ENCODE measurements at regions not wholly inside any gene's neighbourhood (a gene's known extent, or its start where the extent isn't known, plus 50 kb on each side); places are given as distances from the start of the nearest gene placed in this dataset.

DNA sequence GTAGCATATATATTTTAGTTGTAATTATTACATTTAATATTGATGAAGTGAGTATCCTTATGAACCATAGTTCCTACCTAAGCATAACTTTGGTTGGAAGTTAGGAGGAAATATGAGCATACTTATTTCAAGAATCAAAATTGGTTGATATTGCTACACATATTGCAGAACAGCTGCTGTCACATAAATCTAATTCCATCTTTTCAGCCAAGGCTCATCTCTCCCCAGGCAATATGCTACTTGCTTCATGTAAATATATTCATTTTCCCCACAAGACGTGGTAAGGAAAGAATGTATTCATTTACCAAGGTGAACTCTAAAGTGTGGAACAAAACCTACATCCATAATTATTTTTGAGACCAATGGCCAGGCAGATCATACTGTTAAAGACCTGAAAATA lies 62.5 kb upstream of the HIF1A start:
- H3K4me3 ChIP-seq (ENCODE audit: low read length in 2 of 2): no peak overlapping the region
- H3K4me1 ChIP-seq (ENCODE audit: control insufficient read depth in 2 of 2, insufficient read depth in 2 of 2, low read length in 2 of 2): no peaks in the 10 kb centered on the region
- H3K9me3 ChIP-seq (ENCODE audit: control insufficient read depth in 2 of 2, insufficient read depth in 1 of 2, low read length in 1 of 2): no peaks in the 10 kb centered on the region
- no peaks in the 10 kb centered on the region for H3K27me3 ChIP-seq (ENCODE audit: control insufficient read depth in 2 of 2, insufficient read depth in 1 of 2, low read length in 1 of 2)
- H3K27ac ChIP-seq (ENCODE audit: low read depth in 1 of 2, low read length in 1 of 2): no peak overlapping the region
- DNase-seq (ENCODE audit: low read depth in 6 of 9, low spot score in 9 of 9): no peak
- H3K36me3 ChIP-seq (ENCODE audit: control insufficient read depth in 2 of 2, insufficient read depth in 2 of 2, low read length in 1 of 2): no peaks in the 10 kb centered on the region
- WGBS: 97% methylated on average over 1 of the region's 1 CpG

DNA sequence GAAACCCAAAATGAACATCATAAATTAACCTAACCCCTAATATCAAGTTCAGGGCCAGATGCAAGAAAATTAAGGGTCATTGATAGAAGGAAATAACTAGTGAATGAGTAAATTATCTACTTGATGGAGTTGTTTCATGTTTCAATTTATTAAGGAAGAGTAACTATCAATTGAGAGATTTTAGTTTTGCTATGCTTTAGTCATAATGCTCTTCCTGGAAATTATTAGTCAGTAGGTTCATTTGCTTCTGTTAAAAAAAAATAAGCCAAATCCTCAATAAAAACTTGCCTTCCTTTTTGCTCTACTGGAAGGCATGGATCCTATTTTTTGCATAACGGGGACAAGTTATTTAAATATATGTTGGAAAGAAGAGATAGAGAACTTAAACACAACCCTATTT lies 59.0 kb upstream of the HIF1A start:
- no peak overlapping the region for H3K4me3 ChIP-seq (ENCODE audit: low read length in 2 of 2)
- WGBS: 97% methylated on average over 1 of the region's 1 CpG

GRCh38 chr14:61636779-61637178 lies 58.5 kb upstream of the HIF1A start:
- WGBS: 97% methylated on average over 3 of the region's 3 CpGs
- no peaks in the 10 kb centered on the region for H3K27me3 ChIP-seq (ENCODE audit: control insufficient read depth in 2 of 2, insufficient read depth in 1 of 2, low read length in 1 of 2)
- no peak overlapping the region for H3K27ac ChIP-seq (ENCODE audit: low read depth in 1 of 2, low read length in 1 of 2)
- DNase-seq (ENCODE audit: low read depth in 6 of 9, low spot score in 9 of 9): no peak
- H3K9me3 ChIP-seq (ENCODE audit: control insufficient read depth in 2 of 2, insufficient read depth in 1 of 2, low read length in 1 of 2): no peaks in the 10 kb centered on the region
- H3K4me3 ChIP-seq (ENCODE audit: low read length in 2 of 2): no peak overlapping the region
- no peaks in the 10 kb centered on the region for H3K4me1 ChIP-seq (ENCODE audit: control insufficient read depth in 2 of 2, insufficient read depth in 2 of 2, low read length in 2 of 2)
- H3K36me3 ChIP-seq (ENCODE audit: control insufficient read depth in 2 of 2, insufficient read depth in 2 of 2, low read length in 1 of 2): no peaks in the 10 kb centered on the region

More for the DNA sequence above, 59.0 kb upstream of the HIF1A start:
- Histone ChIP-seq H3K27me3 (ENCODE audit: control insufficient read depth in 2 of 2, insufficient read depth in 1 of 2, low read length in 1 of 2) (no peaks in the 10 kb centered on the region), H3K9me3 (ENCODE audit: control insufficient read depth in 2 of 2, insufficient read depth in 1 of 2, low read length in 1 of 2) (no peaks in the 10 kb centered on the region), H3K4me1 (ENCODE audit: control insufficient read depth in 2 of 2, insufficient read depth in 2 of 2, low read length in 2 of 2) (no peaks in the 10 kb centered on the region), H3K36me3 (ENCODE audit: control insufficient read depth in 2 of 2, insufficient read depth in 2 of 2, low read length in 1 of 2) (no peaks in the 10 kb centered on the region), H3K27ac (ENCODE audit: low read depth in 1 of 2, low read length in 1 of 2) (no peak overlapping the region)
- DNase-seq (ENCODE audit: low read depth in 6 of 9, low spot score in 9 of 9): no peak

DNA sequence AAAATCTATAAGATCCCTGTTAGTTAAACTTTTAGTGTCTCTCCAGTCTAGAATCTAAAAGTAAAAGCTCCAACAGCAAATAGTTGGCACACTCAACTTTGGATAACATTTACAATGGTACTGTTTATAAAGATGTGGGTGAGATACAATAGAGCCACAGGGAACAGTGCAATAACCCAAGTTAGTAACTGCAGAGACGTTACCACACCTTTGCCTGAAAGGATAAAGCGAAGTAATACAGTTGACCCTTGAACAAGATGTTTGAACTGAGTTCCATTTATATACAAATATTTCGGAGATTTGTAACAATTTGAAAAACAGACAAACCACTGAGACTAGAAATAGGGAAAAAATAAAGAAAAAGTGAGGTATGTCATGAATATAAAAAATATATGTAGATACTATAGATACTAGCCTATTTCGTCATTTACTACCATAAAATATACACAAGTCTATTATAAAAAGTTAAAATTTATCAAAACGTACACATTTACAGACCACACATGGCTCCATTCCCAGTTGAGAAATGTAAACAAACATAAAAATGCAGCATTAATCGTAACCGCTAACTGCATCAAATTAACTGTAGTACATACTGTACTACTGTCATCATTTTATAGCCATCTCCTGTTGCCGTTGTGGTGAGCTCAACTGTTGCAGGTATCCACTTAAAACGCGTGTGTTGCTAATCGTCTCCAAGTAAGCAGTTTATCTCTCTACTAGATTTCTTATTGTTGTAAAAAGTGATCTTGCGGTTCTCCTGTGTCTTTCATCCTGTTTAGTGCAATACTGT lies 56.5 kb upstream of the HIF1A start:
- H3K36me3 ChIP-seq (ENCODE audit: control insufficient read depth in 2 of 2, insufficient read depth in 2 of 2, low read length in 1 of 2): no peaks in the 10 kb centered on the region
- H3K27me3 ChIP-seq (ENCODE audit: control insufficient read depth in 2 of 2, insufficient read depth in 1 of 2, low read length in 1 of 2): no peaks in the 10 kb centered on the region
- no peak for DNase-seq (ENCODE audit: low read depth in 6 of 9, low spot score in 9 of 9)
- no peaks in the 10 kb centered on the region for H3K9me3 ChIP-seq (ENCODE audit: control insufficient read depth in 2 of 2, insufficient read depth in 1 of 2, low read length in 1 of 2)
- 98% methylated on average over 12 of the region's 12 CpGs for WGBS
- no peak overlapping the region for H3K27ac ChIP-seq (ENCODE audit: low read depth in 1 of 2, low read length in 1 of 2)
- H3K4me3 ChIP-seq (ENCODE audit: low read length in 2 of 2): no peak overlapping the region
- no peaks in the 10 kb centered on the region for H3K4me1 ChIP-seq (ENCODE audit: control insufficient read depth in 2 of 2, insufficient read depth in 2 of 2, low read length in 2 of 2)

GRCh38 chr14:61640158-61641136 lies 54.9 kb upstream of the HIF1A start:
- H3K9me3 ChIP-seq (ENCODE audit: control insufficient read depth in 2 of 2, insufficient read depth in 1 of 2, low read length in 1 of 2): no peaks in the 10 kb centered on the region
- no peak for DNase-seq (ENCODE audit: low read depth in 6 of 9, low spot score in 9 of 9)
- H3K27me3 ChIP-seq (ENCODE audit: control insufficient read depth in 2 of 2, insufficient read depth in 1 of 2, low read length in 1 of 2): no peaks in the 10 kb centered on the region
- H3K4me1 ChIP-seq (ENCODE audit: control insufficient read depth in 2 of 2, insufficient read depth in 2 of 2, low read length in 2 of 2): no peaks in the 10 kb centered on the region
- WGBS: 94% methylated on average over 14 of the region's 14 CpGs
- H3K36me3 ChIP-seq (ENCODE audit: control insufficient read depth in 2 of 2, insufficient read depth in 2 of 2, low read length in 1 of 2): no peaks in the 10 kb centered on the region
- H3K27ac ChIP-seq (ENCODE audit: low read depth in 1 of 2, low read length in 1 of 2): no peak overlapping the region
- H3K4me3 ChIP-seq (ENCODE audit: low read length in 2 of 2): no peak overlapping the region

DNA sequence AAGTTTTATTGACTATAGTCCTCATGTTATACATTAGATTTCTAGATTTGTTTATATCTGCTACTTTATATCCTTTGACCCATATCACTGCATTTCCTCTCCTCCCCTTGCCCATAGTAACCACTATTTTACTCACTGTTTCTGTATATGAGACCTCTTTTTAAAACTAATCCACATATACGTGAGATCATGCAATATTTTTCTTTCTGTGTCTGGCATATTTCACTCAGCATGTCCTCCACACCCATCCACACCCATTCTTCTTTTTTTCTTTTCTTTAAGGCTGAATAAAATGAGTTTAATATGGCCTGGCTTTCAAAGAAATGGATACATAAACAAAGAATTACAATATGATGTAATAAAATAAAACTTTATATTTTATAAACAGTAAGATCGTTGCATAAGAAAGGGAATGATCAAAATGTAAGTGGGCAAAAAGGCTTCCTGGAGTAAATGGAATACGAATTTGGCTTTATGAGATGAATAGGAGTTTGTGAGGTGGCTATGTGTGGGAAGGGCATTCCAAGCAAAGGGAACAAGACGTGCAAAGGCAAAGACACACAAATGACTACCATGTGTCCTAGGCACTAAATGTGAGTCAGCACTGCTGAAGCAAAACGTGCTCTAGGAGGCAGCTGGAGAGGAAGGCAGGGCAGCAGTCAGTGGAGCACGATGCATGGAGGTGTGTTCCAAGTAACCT lies 53.2 kb upstream of the HIF1A start:
- H3K4me3 ChIP-seq (ENCODE audit: low read length in 2 of 2): no peak overlapping the region
- no peak overlapping the region for H3K27ac ChIP-seq (ENCODE audit: low read depth in 1 of 2, low read length in 1 of 2)
- no peaks in the 10 kb centered on the region for H3K36me3 ChIP-seq (ENCODE audit: control insufficient read depth in 2 of 2, insufficient read depth in 2 of 2, low read length in 1 of 2)
- no peaks in the 10 kb centered on the region for H3K9me3 ChIP-seq (ENCODE audit: control insufficient read depth in 2 of 2, insufficient read depth in 1 of 2, low read length in 1 of 2)
- WGBS: 93% methylated on average over 6 of the region's 6 CpGs
- no peak for DNase-seq (ENCODE audit: low read depth in 6 of 9, low spot score in 9 of 9)
- no peaks in the 10 kb centered on the region for H3K27me3 ChIP-seq (ENCODE audit: control insufficient read depth in 2 of 2, insufficient read depth in 1 of 2, low read length in 1 of 2)
- no peaks in the 10 kb centered on the region for H3K4me1 ChIP-seq (ENCODE audit: control insufficient read depth in 2 of 2, insufficient read depth in 2 of 2, low read length in 2 of 2)

- H3K9me3 ChIP-seq (ENCODE audit: control insufficient read depth in 2 of 2, insufficient read depth in 1 of 2, low read length in 1 of 2): no peaks in the 10 kb centered on the region
- DNase-seq (ENCODE audit: low read depth in 6 of 9, low spot score in 9 of 9): no peak
- H3K4me3 ChIP-seq (ENCODE audit: low read length in 2 of 2): no peak overlapping the region
- H3K27ac ChIP-seq (ENCODE audit: low read depth in 1 of 2, low read length in 1 of 2): no peak overlapping the region
- H3K27me3 ChIP-seq (ENCODE audit: control insufficient read depth in 2 of 2, insufficient read depth in 1 of 2, low read length in 1 of 2): no peaks in the 10 kb centered on the region
- no peaks in the 10 kb centered on the region for H3K36me3 ChIP-seq (ENCODE audit: control insufficient read depth in 2 of 2, insufficient read depth in 2 of 2, low read length in 1 of 2)
- 98% methylated on average over 4 of the region's 4 CpGs for WGBS
- H3K4me1 ChIP-seq (ENCODE audit: control insufficient read depth in 2 of 2, insufficient read depth in 2 of 2, low read length in 2 of 2): no peaks in the 10 kb centered on the region
These were observed 52.7 kb upstream of the HIF1A start for GRCh38 chr14:61642614-61642982.

DNA sequence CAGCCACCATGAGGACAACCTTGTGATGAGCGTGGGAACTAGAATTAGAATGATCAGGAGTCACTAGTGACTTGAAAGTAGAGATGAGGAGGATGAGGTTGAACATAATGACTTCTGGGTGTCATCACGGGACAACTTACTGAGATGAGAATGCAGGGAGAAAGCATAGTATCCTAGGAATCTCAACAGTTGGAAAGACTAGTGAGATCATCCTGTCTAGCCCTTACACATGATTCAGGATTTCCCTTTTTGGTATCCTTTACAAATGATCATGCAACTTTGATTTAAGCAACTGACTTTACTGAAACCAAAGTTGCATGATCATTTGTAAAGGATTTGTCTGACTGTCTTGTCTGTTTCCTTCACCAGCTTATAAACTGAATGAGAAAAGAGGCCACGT lies 51.8 kb upstream of the HIF1A start:
- 94% methylated on average over 3 of the region's 3 CpGs for WGBS
- H3K9me3 ChIP-seq (ENCODE audit: control insufficient read depth in 2 of 2, insufficient read depth in 1 of 2, low read length in 1 of 2): no peaks in the 10 kb centered on the region
- H3K27me3 ChIP-seq (ENCODE audit: control insufficient read depth in 2 of 2, insufficient read depth in 1 of 2, low read length in 1 of 2): no peaks in the 10 kb centered on the region
- no peaks in the 10 kb centered on the region for H3K36me3 ChIP-seq (ENCODE audit: control insufficient read depth in 2 of 2, insufficient read depth in 2 of 2, low read length in 1 of 2)
- no peak overlapping the region for H3K4me3 ChIP-seq (ENCODE audit: low read length in 2 of 2)
- H3K27ac ChIP-seq (ENCODE audit: low read depth in 1 of 2, low read length in 1 of 2): no peak overlapping the region
- DNase-seq (ENCODE audit: low read depth in 6 of 9, low spot score in 9 of 9): no peak
- peaks cover 0 to under 1% of the 10 kb centered on the region in 2 donors for H3K4me1 ChIP-seq (ENCODE audit: control insufficient read depth in 2 of 2, insufficient read depth in 2 of 2, low read length in 2 of 2)

GRCh38 chr14:61644175-61644574 lies 51.1 kb upstream of the HIF1A start:
- Histone ChIP-seq H3K36me3 (ENCODE audit: control insufficient read depth in 2 of 2, insufficient read depth in 2 of 2, low read length in 1 of 2) (no peaks in the 10 kb centered on the region), H3K4me1 (ENCODE audit: control insufficient read depth in 2 of 2, insufficient read depth in 2 of 2, low read length in 2 of 2) (peaks cover 0 to 6% of the 10 kb centered on the region in 2 donors), H3K4me3 (ENCODE audit: low read length in 2 of 2) (no peak overlapping the region), H3K27ac (ENCODE audit: low read depth in 1 of 2, low read length in 1 of 2) (no peak overlapping the region), H3K9me3 (ENCODE audit: control insufficient read depth in 2 of 2, insufficient read depth in 1 of 2, low read length in 1 of 2) (no peaks in the 10 kb centered on the region), H3K27me3 (ENCODE audit: control insufficient read depth in 2 of 2, insufficient read depth in 1 of 2, low read length in 1 of 2) (no peaks in the 10 kb centered on the region)
- no peak for DNase-seq (ENCODE audit: low read depth in 6 of 9, low spot score in 9 of 9)
